Gastrocnemius medialis (tissue), 4 donors: ENCODE measurements at regions not wholly inside any gene's neighbourhood (a gene's known extent, or its start where the extent isn't known, plus 50 kb on each side); places are given as distances from the start of the nearest gene placed in this dataset.

Experiments
- POLR2A ChIP-seq, 2 donors: fragments of 450-650 bp; IDR thresholded peaks; one replicate each; pipeline ENCODE4 v1.6.1; 2017; ENCODE audit warnings: antibody characterized with exemption in 2 of 2, mild to moderate bottlenecking in 2 of 2, moderate library complexity in 2 of 2
- TF ChIP-seq, protein P1 (sequence below), 5 experiments: fragments of 450-650 bp in 3 of 5; fragments of 200-600 bp in 2 of 5; sonication (generic) in 2 of 5; IDR thresholded peaks in 4 of 5; conservative IDR thresholded peaks in 1 of 5; 1 replicate in 4 of 5; 2 replicates in 1 of 5; pipeline ENCODE4 v1.5.1; 2016 to 2019; ENCODE audit warnings: antibody characterized with exemption in 5 of 5, mild to moderate bottlenecking in 3 of 5, moderate library complexity in 3 of 5

DNA sequence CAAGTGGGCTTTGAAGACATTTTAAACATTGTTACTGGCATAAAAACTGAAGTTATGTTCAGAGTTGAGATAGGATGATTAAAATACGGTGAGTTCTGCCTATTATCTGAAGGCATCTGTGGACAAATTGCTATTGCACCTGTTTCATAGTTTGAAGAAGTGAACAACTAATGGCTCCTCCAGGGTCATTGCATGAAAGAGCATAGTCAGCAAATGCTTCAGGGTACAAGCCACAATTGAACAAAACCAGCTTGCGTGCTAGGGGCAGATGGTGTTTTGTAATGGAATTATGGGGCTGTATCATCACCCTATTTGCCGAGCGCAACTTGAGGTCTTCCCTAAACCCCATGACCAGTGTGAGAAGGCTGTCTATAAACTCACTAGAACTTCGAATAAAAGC lies 369.1 kb downstream of the MTRR start:
- TF ChIP-seq, protein P1, sequence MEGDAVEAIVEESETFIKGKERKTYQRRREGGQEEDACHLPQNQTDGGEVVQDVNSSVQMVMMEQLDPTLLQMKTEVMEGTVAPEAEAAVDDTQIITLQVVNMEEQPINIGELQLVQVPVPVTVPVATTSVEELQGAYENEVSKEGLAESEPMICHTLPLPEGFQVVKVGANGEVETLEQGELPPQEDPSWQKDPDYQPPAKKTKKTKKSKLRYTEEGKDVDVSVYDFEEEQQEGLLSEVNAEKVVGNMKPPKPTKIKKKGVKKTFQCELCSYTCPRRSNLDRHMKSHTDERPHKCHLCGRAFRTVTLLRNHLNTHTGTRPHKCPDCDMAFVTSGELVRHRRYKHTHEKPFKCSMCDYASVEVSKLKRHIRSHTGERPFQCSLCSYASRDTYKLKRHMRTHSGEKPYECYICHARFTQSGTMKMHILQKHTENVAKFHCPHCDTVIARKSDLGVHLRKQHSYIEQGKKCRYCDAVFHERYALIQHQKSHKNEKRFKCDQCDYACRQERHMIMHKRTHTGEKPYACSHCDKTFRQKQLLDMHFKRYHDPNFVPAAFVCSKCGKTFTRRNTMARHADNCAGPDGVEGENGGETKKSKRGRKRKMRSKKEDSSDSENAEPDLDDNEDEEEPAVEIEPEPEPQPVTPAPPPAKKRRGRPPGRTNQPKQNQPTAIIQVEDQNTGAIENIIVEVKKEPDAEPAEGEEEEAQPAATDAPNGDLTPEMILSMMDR (IDR thresholded peaks at IDR 0.05 in 4 of 5, conservative IDR thresholded peaks at IDR 0.05 in 1 of 5), result no peak
- TF ChIP-seq POLR2A (IDR thresholded peaks at IDR 0.05), result no peak
